Esophagus squamous epithelium (tissue), 5 donors: ENCODE measurements at regions not wholly inside any gene's neighbourhood (a gene's known extent, or its start where the extent isn't known, plus 50 kb on each side); places are given as distances from the start of the nearest gene placed in this dataset.

Experiments
- DNase-seq: peaks from one replicate; lab custom pipeline; 2025; lab: John Stamatoyannopoulos, UW
- H3K27ac ChIP-seq, 4 donors: fragments of 200-600 bp; sonication (generic); one replicate each; pipeline ENCODE4 v1.5.1; 2016 to 2019; ENCODE audit warnings: mild to moderate bottlenecking in 1 of 4
- H3K27me3 ChIP-seq, 4 donors: fragments of 200-600 bp; sonication (generic); 1 replicate in 3 of 4; 2 replicates in 1 of 4; pipeline versions ENCODE4 v1.5.1 to v1.6.0; 2017 to 2021; ENCODE audit warnings: antibody characterized with exemption in 1 of 4
- H3K36me3 ChIP-seq, 3 donors: fragments of 200-600 bp; sonication (generic); one replicate each; pipeline ENCODE4 v1.5.1; 2016 to 2019
- H3K4me1 ChIP-seq, 3 donors: fragments of 200-600 bp; sonication (generic); one replicate each; pipeline ENCODE4 v1.5.1; 2017 to 2019
- H3K4me3 ChIP-seq, 4 donors: fragments of 200-600 bp; sonication (generic); 1 replicate in 3 of 4; 2 replicates in 1 of 4; pipeline ENCODE4 v1.5.1; 2016 to 2019; ENCODE audit warnings: mild to moderate bottlenecking in 2 of 4, moderate library complexity in 1 of 4
- H3K9me3 ChIP-seq, 3 donors: fragments of 200-600 bp; sonication (generic); one replicate each; pipeline ENCODE4 v1.5.1; 2016 to 2019
- CTCF ChIP-seq, 6 experiments: fragments of 450-650 bp in 4 of 6; fragments of 200-600 bp in 2 of 6; sonication (generic) in 2 of 6; IDR thresholded peaks; one replicate each; pipeline ENCODE4 v1.5.1; 2016 to 2019; ENCODE audit warnings: antibody characterized with exemption in 6 of 6, mild to moderate bottlenecking in 4 of 6, moderate library complexity in 4 of 6
- POLR2A ChIP-seq, 4 donors: fragments of 450-650 bp; IDR thresholded peaks; one replicate each; pipeline ENCODE4 v1.6.1; 2017; ENCODE audit warnings: antibody characterized with exemption in 4 of 4, mild to moderate bottlenecking in 4 of 4, moderate library complexity in 3 of 4
- WGBS, 2 donors: methylation state at CpG; one replicate each; pipeline ENCODE4 v1.1.5; 2018; 5-methylcytosine and 5-hydroxymethylcytosine counted together
- intact Hi-C: fragments of 100-400 bp; cut with DNase I; formaldehyde crosslinking; loops from one replicate; pipeline ENCODE4 v1.15.0; 2022
- donor health status: DM: yes; HTN: yes; CAD: no.

GRCh38 chr4:64721106-64721505 is 311.9 kb upstream of the TECRL start:
- H3K4me3 ChIP-seq = no peak overlapping the region
- no peaks in the 10 kb centered on the region for H3K36me3 ChIP-seq
- no peaks in the 10 kb centered on the region for H3K4me1 ChIP-seq
- H3K27me3 ChIP-seq = no peaks in the 10 kb centered on the region
- WGBS, 2 donors = 69 to 71% methylated on average over 3 of the region's 3 CpGs
- H3K27ac ChIP-seq = no peak overlapping the region
- DNase-seq = no peak
- intact Hi-C loops = no loop called here
- TF ChIP-seq CTCF (IDR thresholded peaks at IDR 0.05) = no peak
- no peak for TF ChIP-seq POLR2A (IDR thresholded peaks at IDR 0.05)
- no peaks in the 10 kb centered on the region for H3K9me3 ChIP-seq

GRCh38 chr4:64718091-64718490 is 308.8 kb upstream of the TECRL start:
- no peak overlapping the region for H3K27ac ChIP-seq
- H3K4me1 ChIP-seq = no peaks in the 10 kb centered on the region
- DNase-seq = no peak
- intact Hi-C loops = no loop called here
- no peak for TF ChIP-seq POLR2A (IDR thresholded peaks at IDR 0.05)
- no peak for TF ChIP-seq CTCF (IDR thresholded peaks at IDR 0.05)
- no peaks in the 10 kb centered on the region for H3K36me3 ChIP-seq
- 71 to 90% methylated on average over 3 of the region's 3 CpGs for WGBS, 2 donors
- H3K9me3 ChIP-seq = no peaks in the 10 kb centered on the region
- H3K27me3 ChIP-seq = no peaks in the 10 kb centered on the region
- H3K4me3 ChIP-seq = no peak overlapping the region

GRCh38 chr4:64715741-64716140 is 306.5 kb upstream of the TECRL start:
- Histone ChIP-seq H3K36me3 (no peaks in the 10 kb centered on the region), H3K27me3 (no peaks in the 10 kb centered on the region), H3K4me1 (no peaks in the 10 kb centered on the region), H3K4me3 (no peak overlapping the region), H3K9me3 (no peaks in the 10 kb centered on the region), H3K27ac (no peak overlapping the region)
- intact Hi-C loops = no loop called here
- no peak for DNase-seq
- no peak for TF ChIP-seq POLR2A (IDR thresholded peaks at IDR 0.05)
- TF ChIP-seq CTCF (IDR thresholded peaks at IDR 0.05) = no peak

GRCh38 chr4:64713256-64713840 is 304.1 kb upstream of the TECRL start:
- Histone ChIP-seq H3K27me3 (no peaks in the 10 kb centered on the region), H3K9me3 (no peaks in the 10 kb centered on the region), H3K4me1 (no peaks in the 10 kb centered on the region), H3K4me3 (no peak overlapping the region), H3K27ac (no peak overlapping the region), H3K36me3 (no peaks in the 10 kb centered on the region)
- 5 to 9% methylated on average over 2 of the region's 2 CpGs for whole genome bisulfite sequencing, 2 donors
- intact Hi-C loops = no loop called here
- no peak for TF ChIP-seq POLR2A (IDR thresholded peaks at IDR 0.05)
- TF ChIP-seq CTCF (IDR thresholded peaks at IDR 0.05) = peak in 2 of 6 experiments; percentile 6 to 38
- no peak for DNase-seq

GRCh38 chr4:64712590-64712989 is 303.3 kb upstream of the TECRL start:
- WGBS, 2 donors = 64 to 69% methylated on average over 8 of the region's 8 CpGs
- Histone ChIP-seq H3K4me3 (no peak overlapping the region), H3K27me3 (no peaks in the 10 kb centered on the region), H3K9me3 (no peaks in the 10 kb centered on the region), H3K36me3 (no peaks in the 10 kb centered on the region), H3K27ac (no peak overlapping the region), H3K4me1 (no peaks in the 10 kb centered on the region)
- intact Hi-C loops = no loop called here
- TF ChIP-seq CTCF (IDR thresholded peaks at IDR 0.05) (no peak), POLR2A (IDR thresholded peaks at IDR 0.05) (no peak)
- no peak for DNase-seq
